PC-3 (cell line): ENCODE measurements at regions not wholly inside any gene's neighbourhood (a gene's known extent, or its start where the extent isn't known, plus 50 kb on each side); places are given as distances from the start of the nearest gene placed in this dataset.

ENCODE experiments used
- ATAC-seq: fragments of 200-7000 bp; cut with Tn5 transposase; 2 replicates; pipeline ENCODE4 v1.9.1; 2020; ENCODE audit warnings: mild to moderate bottlenecking, moderate library complexity
- BruUV-seq: library from RNA; stranded (reverse); fragments of 400-500 nt; replicated peaks from 2 replicates; lab custom pipeline; 2021; lab: Mats Ljungman, UMichigan
- CTCF ChIA-PET: fragments of 300-600 bp; sonication (Branson Sonifier 250); formaldehyde crosslinking; loops from one replicate; lab custom pipeline; 2022; ENCODE audit warnings: antibody characterized with exemption; lab: Charles Lee
- POLR2A ChIA-PET: fragments of 300-600 bp; sonication (Branson Sonifier 250); formaldehyde crosslinking; loops from one replicate; lab custom pipeline; 2022; ENCODE audit warnings: antibody characterized with exemption; ENCODE audit not compliant: unreplicated experiment; lab: Charles Lee
- DNase-seq: peaks from one replicate; pipeline ENCODE4 v3.0.0-alpha.2; 2015
- H2AFZ ChIP-seq: fragments of 300-600 bp; sonication (generic); 2 replicates; pipeline ENCODE4 v1.6.0; 2016; ENCODE audit warnings: antibody characterized with exemption, low read length
- H3F3A ChIP-seq: fragments of 300-600 bp; sonication (generic); one replicate; pipeline ENCODE4 v1.6.0; 2017; ENCODE audit warnings: antibody characterized with exemption, low read length, control low read depth, mild to moderate bottlenecking; ENCODE audit not compliant: unreplicated experiment
- H3K27ac ChIP-seq: fragments of 300-600 bp; sonication (generic); 2 replicates; pipeline ENCODE4 v1.5.1; 2016; ENCODE audit warnings: mild to moderate bottlenecking, low read length
- H3K27me3 ChIP-seq: fragments of 300-600 bp; sonication (generic); 2 replicates; pipeline ENCODE4 v1.6.1; 2016; ENCODE audit warnings: low read length, mixed read lengths
- H3K36me3 ChIP-seq: fragments of 300-600 bp; sonication (generic); 2 replicates; pipeline ENCODE4 v1.6.1; 2016; ENCODE audit warnings: low read depth, mixed run types, low read length, mixed read lengths
- H3K4me1 ChIP-seq: fragments of 300-600 bp; sonication (generic); 2 replicates; pipeline ENCODE4 v1.5.1; 2016; ENCODE audit warnings: low read length; ENCODE audit not compliant: insufficient read depth
- H3K4me2 ChIP-seq: fragments of 300-600 bp; sonication (generic); 2 replicates; pipeline ENCODE4 v1.6.0; 2016; ENCODE audit warnings: low read length
- H3K4me3 ChIP-seq: fragments of 300-600 bp; sonication (generic); 2 replicates; pipeline ENCODE4 v1.5.1; 2016; ENCODE audit warnings: mild to moderate bottlenecking, low read length, mixed read lengths
- H3K79me2 ChIP-seq: fragments of 300-600 bp; sonication (generic); 2 replicates; pipeline ENCODE4 v1.6.1; 2017; ENCODE audit warnings: low read length, mixed read lengths
- H3K9ac ChIP-seq: fragments of 300-600 bp; sonication (generic); 2 replicates; pipeline ENCODE4 v1.6.0; 2016; ENCODE audit warnings: mild to moderate bottlenecking, low read length
- H3K9me2 ChIP-seq: fragments of 300-600 bp; sonication (generic); replicated peaks from 2 replicates; pipeline ENCODE4 v1.6.1; 2016; ENCODE audit warnings: mixed run types, low read length, mixed read lengths
- H3K9me3 ChIP-seq: fragments of 300-600 bp; sonication (generic); 2 replicates; pipeline ENCODE4 v1.6.1; 2016; ENCODE audit warnings: low read length, mixed read lengths
- H4K20me1 ChIP-seq: fragments of 300-600 bp; sonication (generic); 2 replicates; pipeline ENCODE4 v1.6.1; 2016; ENCODE audit warnings: low read length, mixed read lengths
- EZH2 ChIP-seq: fragments of 300-600 bp; sonication (generic); IDR thresholded peaks from one replicate; pipeline ENCODE4 v1.6.1; 2017; ENCODE audit warnings: antibody characterized with exemption, mild to moderate bottlenecking, low read length; ENCODE audit not compliant: unreplicated experiment
- EZH2phosphoT487 ChIP-seq: fragments of 300-600 bp; sonication (generic); IDR thresholded peaks from 2 replicates; pipeline ENCODE4 v1.6.1; 2018; ENCODE audit warnings: mild to moderate bottlenecking, antibody characterized with exemption, low read length, borderline replicate concordance
- intact Hi-C: fragments of 100-400 bp; cut with micrococcal nuclease; formaldehyde crosslinking; loops from 2 replicates; pipeline ENCODE4 v1.9.0; 2023
- TF ChIP-seq, protein P1 (sequence below): fragments of 300-600 bp; sonication (generic); conservative IDR thresholded peaks from 2 replicates; pipeline ENCODE4 v1.5.1; 2017; ENCODE audit warnings: antibody characterized with exemption, low read depth, mild to moderate bottlenecking, low read length

GRCh38 chr13:80284290-80284689 lies 56.6 kb downstream of the SPRY2 start:
- no TSS peak for BruUV-seq
- H3K4me2 ChIP-seq = no peak overlapping the region
- H3K36me3 ChIP-seq = no peaks in the 10 kb centered on the region
- H3K4me3 ChIP-seq = no peak overlapping the region
- H3K9me3 ChIP-seq = no peaks in the 10 kb centered on the region
- H3K4me1 ChIP-seq = no peaks in the 10 kb centered on the region
- ATAC-seq = no peak
- TF ChIP-seq EZH2 = no peak
- TF ChIP-seq, protein P1, sequence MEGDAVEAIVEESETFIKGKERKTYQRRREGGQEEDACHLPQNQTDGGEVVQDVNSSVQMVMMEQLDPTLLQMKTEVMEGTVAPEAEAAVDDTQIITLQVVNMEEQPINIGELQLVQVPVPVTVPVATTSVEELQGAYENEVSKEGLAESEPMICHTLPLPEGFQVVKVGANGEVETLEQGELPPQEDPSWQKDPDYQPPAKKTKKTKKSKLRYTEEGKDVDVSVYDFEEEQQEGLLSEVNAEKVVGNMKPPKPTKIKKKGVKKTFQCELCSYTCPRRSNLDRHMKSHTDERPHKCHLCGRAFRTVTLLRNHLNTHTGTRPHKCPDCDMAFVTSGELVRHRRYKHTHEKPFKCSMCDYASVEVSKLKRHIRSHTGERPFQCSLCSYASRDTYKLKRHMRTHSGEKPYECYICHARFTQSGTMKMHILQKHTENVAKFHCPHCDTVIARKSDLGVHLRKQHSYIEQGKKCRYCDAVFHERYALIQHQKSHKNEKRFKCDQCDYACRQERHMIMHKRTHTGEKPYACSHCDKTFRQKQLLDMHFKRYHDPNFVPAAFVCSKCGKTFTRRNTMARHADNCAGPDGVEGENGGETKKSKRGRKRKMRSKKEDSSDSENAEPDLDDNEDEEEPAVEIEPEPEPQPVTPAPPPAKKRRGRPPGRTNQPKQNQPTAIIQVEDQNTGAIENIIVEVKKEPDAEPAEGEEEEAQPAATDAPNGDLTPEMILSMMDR = no peak
- TF ChIP-seq EZH2phosphoT487 = no peak
- H4K20me1 ChIP-seq = no peaks in the 10 kb centered on the region
- ChIA-PET CTCF (no interaction called here), POLR2A (no interaction called here)
- intact Hi-C loops = no loop called here
- no peaks in the 10 kb centered on the region for H3F3A ChIP-seq
- DNase-seq = no peak
- no peak overlapping the region for H3K27ac ChIP-seq
- no peak overlapping the region for H3K9ac ChIP-seq
- no peaks in the 10 kb centered on the region for H3K9me2 ChIP-seq
- no peaks in the 10 kb centered on the region for H3K79me2 ChIP-seq
- no peaks in the 10 kb centered on the region for H3K27me3 ChIP-seq
- no peak overlapping the region for H2AFZ ChIP-seq

DNA sequence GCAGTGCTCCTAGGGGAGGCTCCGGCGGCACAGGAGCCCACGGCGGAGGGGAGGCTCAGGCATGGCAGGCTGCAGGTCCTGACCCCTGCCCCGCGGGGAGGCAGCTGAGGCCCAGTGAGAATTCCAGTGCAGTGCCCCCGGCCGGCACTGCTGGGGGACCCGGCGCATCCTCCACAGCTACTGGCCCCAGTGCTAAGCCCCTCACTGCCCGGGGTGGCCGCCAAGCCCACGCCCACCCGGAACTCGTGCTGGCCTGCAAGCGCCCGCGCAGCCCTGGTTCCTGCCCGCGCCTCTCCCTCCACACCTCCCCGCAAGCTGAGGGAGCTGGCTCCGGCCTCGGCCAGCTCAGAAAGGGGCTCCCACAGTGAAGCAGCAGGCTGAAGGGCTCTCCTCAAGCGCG lies 62.2 kb downstream of the SPRY2 start:
- CTCF ChIA-PET = interaction anchor here (0.5 kb wide), 1 partner anchor 10 kb away, joined by 4 read pairs; no protein-coding TSS in a partner anchor
- DNase-seq = no peak
- intact Hi-C loops = no loop called here

More for the DNA sequence above, 62.2 kb downstream of the SPRY2 start:
- Histone ChIP-seq H3K27ac (no peak overlapping the region), H3K4me3 (no peak overlapping the region), H3K9me3 (no peaks in the 10 kb centered on the region), H3K4me2 (no peak overlapping the region), H3K9me2 (no peaks in the 10 kb centered on the region), H3K9ac (no peak overlapping the region), H3K79me2 (no peaks in the 10 kb centered on the region), H2AFZ (no peak overlapping the region), H4K20me1 (no peaks in the 10 kb centered on the region), H3K27me3 (no peaks in the 10 kb centered on the region), H3K36me3 (no peaks in the 10 kb centered on the region), H3K4me1 (no peaks in the 10 kb centered on the region), H3F3A (no peaks in the 10 kb centered on the region)
- POLR2A ChIA-PET = no interaction called here
- no TSS peak for BruUV-seq
- TF ChIP-seq EZH2phosphoT487 (no peak), EZH2 (no peak)
- TF ChIP-seq, protein P1 = no peak
- ATAC-seq = no peak
